Loucy (cell line): ENCODE measurements at regions not wholly inside any gene's neighbourhood (a gene's known extent, or its start where the extent isn't known, plus 50 kb on each side); places are given as distances from the start of the nearest gene placed in this dataset.

Experiments used
- CTCF ChIP-seq: fragments of 200-600 bp; sonication (generic); conservative IDR thresholded peaks from 2 replicates; pipeline ENCODE4 v1.5.1; 2014; ENCODE audit warnings: mild to moderate bottlenecking, antibody characterized with exemption, low read length
- EZH2phosphoT487 ChIP-seq: fragments of 200-600 bp; IDR thresholded peaks from 2 replicates; pipeline ENCODE4 v1.6.1; 2018; ENCODE audit warnings: antibody characterized with exemption, mild to moderate bottlenecking, moderate library complexity, borderline replicate concordance

GRCh38 chr11:116115801-116116200, 611.6 kb upstream of the CADM1 start:
- TF ChIP-seq CTCF (no peak), EZH2phosphoT487 (no peak)
